ENCODE measurements at regions not wholly inside any gene's neighbourhood (a gene's known extent, or its start where the extent isn't known, plus 50 kb on each side); places are given as distances from the start of the nearest gene placed in this dataset.
A peak's percentile ranks its signal among the peaks of the same experiment; 100 is the strongest.

- TF ChIP-seq CHD7 (IDR thresholded peaks at IDR 0.05; ENCODE audit: insufficient replicate concordance, low read length) (no peak), CTCF (IDR thresholded peaks at IDR 0.05; ENCODE audit: control extremely low read depth in 1 of 3, insufficient read depth in 1 of 3, low read depth in 1 of 3, low read length in 3 of 3) (0 out of 4 replicates have a peak, but pooled peaks of 1 of the 3 experiments have one; percentile 4), RBBP5 (IDR thresholded peaks at IDR 0.05; ENCODE audit: borderline replicate concordance, low read depth, low read length) (no peak)
Observed at GRCh38 chr10:59586407-59586891, 123.2 kb downstream of the SLC16A9 start (continued).
